GM13977 (cell line): ENCODE measurements at regions not wholly inside any gene's neighbourhood (a gene's known extent, or its start where the extent isn't known, plus 50 kb on each side); places are given as distances from the start of the nearest gene placed in this dataset.

Source experiments
- DNase-seq: peaks from one replicate; pipeline ENCODE4 v3.0.0; 2012; ENCODE audit warnings: low spot score
- CTCF ChIP-seq: IDR thresholded peaks from 2 replicates; pipeline ENCODE4 v1.5.1; 2012; ENCODE audit warnings: mild to moderate bottlenecking, control low read depth; ENCODE audit not compliant: insufficient read depth; ENCODE audit errors: extremely low read depth, missing control alignments
- in situ Hi-C: fragments of 300-500 bp; cut with MboI; formaldehyde crosslinking; loops from one replicate; pipeline ENCODE4 v1.12.0; 2022; ENCODE audit warnings: low sequenced_read_pairs, low pct_unique_long_range_greater_than_20kb, mixed read lengths, inconsistent platforms; ENCODE audit not compliant: unreplicated experiment

GRCh38 chr11:45092404-45092785, 54.0 kb upstream of the PRDM11 start:
- TF ChIP-seq CTCF, result no peak

GRCh38 chr11:45092901-45093760, 53.3 kb upstream of the PRDM11 start:
- no peak for TF ChIP-seq CTCF
- in situ Hi-C loops, result no loop called here
- DNase-seq, result no peak

More at GRCh38 chr11:45092404-45092785, 54.0 kb upstream of the PRDM11 start:
- no peak for DNase-seq
- in situ Hi-C loops, result no loop called here

- in situ Hi-C loops, result no loop called here
- DNase-seq, result no peak
- no peak for TF ChIP-seq CTCF
These were observed 52.5 kb upstream of the PRDM11 start for GRCh38 chr11:45093761-45094455.

- in situ Hi-C loops, result no loop called here
- DNase-seq, result no peak
- TF ChIP-seq CTCF, result no peak
These were observed 51.3 kb upstream of the PRDM11 start for GRCh38 chr11:45094958-45095690.

- TF ChIP-seq CTCF, result no peak
- DNase-seq, result no peak
- in situ Hi-C loops, result no loop called here
These were observed 50.8 kb upstream of the PRDM11 start for GRCh38 chr11:45095691-45096010.

- in situ Hi-C loops, result no loop called here
- no peak for DNase-seq
- no peak for TF ChIP-seq CTCF
These were observed 49.8 kb upstream of the PRDM11 start for GRCh38 chr11:45096636-45097035.
